HepG2 (cell line): ENCODE measurements at regions not wholly inside any gene's neighbourhood (a gene's known extent, or its start where the extent isn't known, plus 50 kb on each side); places are given as distances from the start of the nearest gene placed in this dataset.

Experiments
- ATAC-seq: fragments of 200-7000 bp; cut with Tn5 transposase; 3 replicates; pipeline ENCODE4 v1.9.1; 2020; ENCODE audit warnings: mild to moderate bottlenecking, moderate library complexity
- BruUV-seq: library from RNA; stranded (reverse); fragments of 400-500 nt; replicated peaks from 2 replicates; lab custom pipeline; 2021; lab: Mats Ljungman, UMichigan
- CTCF ChIA-PET: fragments of 300-600 bp; formaldehyde crosslinking; extraction: SDS; loops from one replicate; lab custom pipeline; 2021; ENCODE audit warnings: low total read pairs, inconsistent platforms, low intra/inter-chr PET ratio; lab: Yijun Ruan, JAX
- POLR2A ChIA-PET: fragments of 350-600 bp; sonication (Branson Sonifier 250); formaldehyde crosslinking; loops from one replicate; lab custom pipeline; 2020; ENCODE audit warnings: antibody characterized with exemption, inconsistent platforms; lab: Yijun Ruan, JAX
- DNase-seq: peaks from one replicate; pipeline ENCODE4 v3.0.0-alpha.2; 2015; ENCODE audit warnings: low spot score
- FAIRE-seq: peaks from 3 replicates; lab custom pipeline; 2011; peaks lifted over from hg19 to GRCh38; lab: Jason Lieb, UNC
- H2AFZ ChIP-seq: one replicate; pipeline ENCODE4 v1.6.1; 2011; ENCODE audit warnings: low read length, inconsistent platforms
- H3K27ac ChIP-seq: fragments of 300-600 bp; 3 replicates; pipeline ENCODE4 v1.8.0; 2011; ENCODE audit warnings: mixed run types, mild to moderate bottlenecking, mixed read lengths, low read length, inconsistent platforms; ENCODE audit not compliant: insufficient read depth; ENCODE audit errors: extremely low read length
- H3K27me3 ChIP-seq, 2 experiments: fragments of 200-600 bp in 1 of 2; 2 replicates in 1 of 2; 3 replicates in 1 of 2; pipeline versions ENCODE4 v1.6.0 to v1.8.0; 2011; ENCODE audit warnings: low read length in 2 of 2, mild to moderate bottlenecking in 2 of 2, moderate library complexity in 2 of 2, inconsistent platforms in 1 of 2; ENCODE audit not compliant: insufficient read depth in 2 of 2, control insufficient read depth in 1 of 2
- H3K36me3 ChIP-seq, 2 experiments: fragments of 200-600 bp in 1 of 2; replicated peaks in 1 of 2; 2 replicates in 1 of 2; 3 replicates in 1 of 2; pipeline versions ENCODE4 v1.5.1 to v1.8.0; 2011; ENCODE audit warnings: low read length in 2 of 2, inconsistent platforms in 1 of 2; ENCODE audit not compliant: insufficient read depth in 2 of 2, control insufficient read depth in 1 of 2
- H3K4me1 ChIP-seq: 2 replicates; pipeline ENCODE4 v1.5.1; 2012; ENCODE audit warnings: low read length, inconsistent platforms; ENCODE audit not compliant: insufficient read depth
- H3K4me2 ChIP-seq: 2 replicates; pipeline ENCODE4 v1.6.0; 2011; ENCODE audit warnings: low read depth, low read length, inconsistent platforms
- H3K4me3 ChIP-seq, 3 experiments: fragments of 200-600 bp in 1 of 3; sonication (generic), shearing (Covaris generic) in 1 of 3; replicated peaks in 1 of 3; 2 replicates each; pipeline ENCODE4 v1.5.1; 2011 to 2016; ENCODE audit warnings: low read length in 3 of 3, inconsistent platforms in 2 of 3, low read depth in 2 of 3, mild to moderate bottlenecking in 2 of 3, control low read depth in 1 of 3, mixed read lengths in 1 of 3; ENCODE audit not compliant: insufficient read depth in 1 of 3
- H3K79me2 ChIP-seq: one replicate; pipeline ENCODE4 v1.6.1; 2011; ENCODE audit warnings: low read length, inconsistent platforms; ENCODE audit not compliant: insufficient read depth
- H3K9ac ChIP-seq: 2 replicates; pipeline ENCODE4 v1.6.0; 2011; ENCODE audit warnings: mild to moderate bottlenecking, low read depth, low read length, inconsistent platforms; ENCODE audit not compliant: insufficient read depth
- H3K9me3 ChIP-seq: 2 replicates; pipeline ENCODE4 v1.5.1; 2012; ENCODE audit warnings: mild to moderate bottlenecking, low read length
- H4K20me1 ChIP-seq: 2 replicates; pipeline ENCODE4 v1.6.0; 2011; ENCODE audit warnings: inconsistent platforms, mild to moderate bottlenecking, low read length, moderate library complexity; ENCODE audit not compliant: insufficient read depth
- CBX1 ChIP-seq: IDR thresholded peaks from one replicate; pipeline ENCODE4 v1.6.1; 2016; ENCODE audit warnings: antibody characterized with exemption, low read depth
- KDM1A ChIP-seq: IDR thresholded peaks from 2 replicates; pipeline ENCODE4 v1.6.1; 2016; ENCODE audit warnings: missing compliant biosample characterization
- KDM5A ChIP-seq: fragments of 200-600 bp; sonication (generic); IDR thresholded peaks from 2 replicates; pipeline ENCODE4 v1.7.0; 2018; ENCODE audit warnings: antibody characterized with exemption, mild to moderate bottlenecking, low read length, borderline replicate concordance
- MLLT10 ChIP-seq: sonication (generic); formaldehyde crosslinking; IDR thresholded peaks from 2 replicates; pipeline ENCODE4 v1.4.0; 2020; ENCODE audit warnings: missing genetic modification reagents
- NR3C1 ChIP-seq: sonication (generic); formaldehyde crosslinking; IDR thresholded peaks from 2 replicates; pipeline ENCODE4 v1.4.0; 2020; ENCODE audit warnings: missing genetic modification reagents
- PRDM10 ChIP-seq: sonication (generic); formaldehyde crosslinking; IDR thresholded peaks from 2 replicates; pipeline ENCODE4 v1.4.0; 2020; ENCODE audit warnings: low read depth, missing genetic modification reagents
- TFAP4 ChIP-seq: sonication (generic); IDR thresholded peaks from 2 replicates; pipeline ENCODE4 v1.6.1; 2016; ENCODE audit warnings: low read depth, borderline replicate concordance
- ZFP41 ChIP-seq: sonication (generic); formaldehyde crosslinking; IDR thresholded peaks from 2 replicates; pipeline ENCODE4 v1.4.0; 2020; ENCODE audit warnings: mild to moderate bottlenecking, missing genetic modification reagents, borderline replicate concordance
- ZFP82 ChIP-seq: sonication (generic); formaldehyde crosslinking; IDR thresholded peaks from 2 replicates; pipeline ENCODE4 v1.5.1; 2020; ENCODE audit warnings: mild to moderate bottlenecking, missing genetic modification reagents, borderline replicate concordance
- ZNF24 ChIP-seq: fragments of 450-650 bp; IDR thresholded peaks from 2 replicates; pipeline ENCODE4 v1.6.1; 2017; ENCODE audit warnings: antibody characterized with exemption, mild to moderate bottlenecking
- ZNF354B ChIP-seq: sonication (generic); formaldehyde crosslinking; IDR thresholded peaks from 2 replicates; pipeline ENCODE4 v1.8.0; 2022; ENCODE audit warnings: mild to moderate bottlenecking, missing genetic modification reagents
- ZNF501 ChIP-seq: sonication (generic); formaldehyde crosslinking; IDR thresholded peaks from 2 replicates; pipeline ENCODE4 v1.5.1; 2020; ENCODE audit warnings: mild to moderate bottlenecking, moderate library complexity, missing genetic modification reagents
- ZNF644 ChIP-seq: IDR thresholded peaks from 2 replicates; pipeline ENCODE4 v1.6.1; 2016; ENCODE audit warnings: low read depth
- ZNF790 ChIP-seq: sonication (generic); formaldehyde crosslinking; IDR thresholded peaks from 2 replicates; pipeline ENCODE4 v1.8.0; 2022; ENCODE audit warnings: missing genetic modification reagents, mild to moderate bottlenecking, borderline replicate concordance
- ZNF839 ChIP-seq: sonication (generic); formaldehyde crosslinking; IDR thresholded peaks from 2 replicates; pipeline ENCODE4 v1.4.0; 2020; ENCODE audit warnings: missing genetic modification reagents, mild to moderate bottlenecking, borderline replicate concordance
- WGBS: methylation state at CpG from one replicate; pipeline ENCODE4 v1.1.6; 2017; ENCODE audit warnings: low lambda C conversion rate; 5-methylcytosine and 5-hydroxymethylcytosine counted together
- in situ Hi-C: cut with HindIII; loops from 2 replicates; pipeline ENCODE4 v1.10.0; 2017; ENCODE audit warnings: low pct_unique_long_range_greater_than_20kb; ENCODE audit not compliant: extremely low pct_ligation_motif_present
- intact Hi-C: fragments of 100-400 bp; cut with micrococcal nuclease; formaldehyde crosslinking; loops from one replicate; pipeline ENCODE4 v1.10.0; 2022; ENCODE audit not compliant: unreplicated experiment
- TF ChIP-seq, protein P1 (sequence below): IDR thresholded peaks from 2 replicates; pipeline ENCODE4 v1.6.1; 2018; ENCODE audit warnings: missing genetic modification reagents, mild to moderate bottlenecking, missing compliant biosample characterization
- TF ChIP-seq, protein P2 (sequence below): IDR thresholded peaks from 2 replicates; pipeline ENCODE4 v1.6.1; 2016; ENCODE audit warnings: missing biosample characterization, missing genetic modification reagents, low read depth
- TF ChIP-seq, protein P3 (sequence below): sonication (generic); formaldehyde crosslinking; IDR thresholded peaks from 2 replicates; pipeline ENCODE4 v1.5.0; 2020; ENCODE audit warnings: missing genetic modification reagents, mild to moderate bottlenecking, borderline replicate concordance

- Histone ChIP-seq H3K4me2 (no peak overlapping the region), H3K9me3 (no peaks in the 10 kb centered on the region), H3K4me3 (no peak overlapping the region), H3K36me3 (no peaks in the 10 kb centered on the region), H4K20me1 (no peaks in the 10 kb centered on the region), H3K27me3 (peaks cover 2 to 10% of the 10 kb centered on the region in 2 experiments; a peak in 3 of 5 replicates), H3K9ac (no peak overlapping the region), H3K4me1 (peaks cover 20% of the 10 kb centered on the region), H2AFZ (no peak overlapping the region), H3K79me2 (no peaks in the 10 kb centered on the region), H3K27ac (no peak overlapping the region)
- DNase-seq (no peak), FAIRE-seq (no peak), ATAC-seq (no peak)
- no TSS peak for BruUV-seq
- WGBS, result 23% methylated on average over 2 of the region's 2 CpGs
- in situ Hi-C loops (no loop called here), intact Hi-C loops (no loop called here)
- ChIA-PET POLR2A (no interaction called here), CTCF (no interaction called here)
- TF ChIP-seq KDM1A (no peak), KDM5A (no peak), ZNF354B (CRISPR knock-in tag) (no peak), ZFP41 (CRISPR knock-in tag) (no peak), PRDM10 (CRISPR knock-in tag) (no peak), CBX1 (no peak), TFAP4 (no peak), ZNF790 (no peak), ZNF501 (CRISPR knock-in tag) (no peak), ZFP82 (CRISPR knock-in tag) (no peak), ZNF24 (no peak), ZNF644 (no peak), MLLT10 (no peak), NR3C1 (CRISPR knock-in tag) (no peak), ZNF839 (CRISPR knock-in tag) (no peak)
- TF ChIP-seq, protein P1, sequence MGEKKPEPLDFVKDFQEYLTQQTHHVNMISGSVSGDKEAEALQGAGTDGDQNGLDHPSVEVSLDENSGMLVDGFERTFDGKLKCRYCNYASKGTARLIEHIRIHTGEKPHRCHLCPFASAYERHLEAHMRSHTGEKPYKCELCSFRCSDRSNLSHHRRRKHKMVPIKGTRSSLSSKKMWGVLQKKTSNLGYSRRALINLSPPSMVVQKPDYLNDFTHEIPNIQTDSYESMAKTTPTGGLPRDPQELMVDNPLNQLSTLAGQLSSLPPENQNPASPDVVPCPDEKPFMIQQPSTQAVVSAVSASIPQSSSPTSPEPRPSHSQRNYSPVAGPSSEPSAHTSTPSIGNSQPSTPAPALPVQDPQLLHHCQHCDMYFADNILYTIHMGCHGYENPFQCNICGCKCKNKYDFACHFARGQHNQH (CRISPR knock-in tag), result no peak
- TF ChIP-seq, protein P2, sequence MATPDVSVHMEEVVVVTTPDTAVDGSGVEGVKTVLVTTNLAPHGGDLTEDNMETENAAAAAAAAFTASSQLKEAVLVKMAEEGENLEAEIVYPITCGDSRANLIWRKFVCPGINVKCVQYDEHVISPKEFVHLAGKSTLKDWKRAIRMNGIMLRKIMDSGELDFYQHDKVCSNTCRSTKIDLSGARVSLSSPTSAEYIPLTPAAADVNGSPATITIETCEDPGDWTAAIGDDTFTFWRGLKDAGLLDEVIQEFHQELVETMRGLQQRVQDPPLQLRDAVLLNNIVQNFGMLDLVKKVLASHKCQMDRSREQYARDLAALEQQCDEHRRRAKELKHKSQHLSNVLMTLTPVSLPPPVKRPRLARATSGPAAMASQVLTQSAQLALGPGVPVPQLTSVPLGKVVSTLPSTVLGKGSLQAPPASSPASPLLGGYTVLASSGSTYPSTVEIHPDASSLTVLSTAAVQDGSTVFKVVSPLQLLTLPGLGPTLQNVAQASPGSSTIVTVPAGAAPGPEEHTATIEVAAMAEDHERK (CRISPR knock-in tag), result no peak
- TF ChIP-seq, protein P3, sequence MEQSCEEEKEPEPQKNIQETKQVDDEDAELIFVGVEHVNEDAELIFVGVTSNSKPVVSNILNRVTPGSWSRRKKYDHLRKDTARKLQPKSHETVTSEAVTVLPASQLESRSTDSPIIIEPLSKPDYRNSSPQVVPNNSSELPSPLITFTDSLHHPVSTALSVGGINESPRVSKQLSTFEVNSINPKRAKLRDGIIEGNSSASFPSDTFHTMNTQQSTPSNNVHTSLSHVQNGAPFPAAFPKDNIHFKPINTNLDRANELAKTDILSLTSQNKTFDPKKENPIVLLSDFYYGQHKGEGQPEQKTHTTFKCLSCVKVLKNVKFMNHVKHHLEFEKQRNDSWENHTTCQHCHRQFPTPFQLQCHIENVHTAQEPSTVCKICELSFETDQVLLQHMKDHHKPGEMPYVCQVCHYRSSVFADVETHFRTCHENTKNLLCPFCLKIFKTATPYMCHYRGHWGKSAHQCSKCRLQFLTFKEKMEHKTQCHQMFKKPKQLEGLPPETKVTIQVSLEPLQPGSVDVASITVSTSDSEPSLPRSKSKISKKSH (CRISPR knock-in tag), result no peak
These were observed 110.9 kb downstream of the BAMBI start for GRCh38 chr10:28788252-28788651.
